Naive thymus-derived CD4-positive, alpha-beta T cell (primary cell): ENCODE measurements at regions not wholly inside any gene's neighbourhood (a gene's known extent, or its start where the extent isn't known, plus 50 kb on each side); places are given as distances from the start of the nearest gene placed in this dataset.

Experiments used
- ATAC-seq: fragments of 150-1000 bp; cut with Tn5 transposase; 2 replicates; pipeline ENCODE4 v1.10.0; 2021; ENCODE audit warnings: mild to moderate bottlenecking, moderate library complexity
- CTCF ChIA-PET: fragments of 350-600 bp; sonication (Branson Sonifier 250); formaldehyde crosslinking; loops from one replicate; lab custom pipeline; 2021; ENCODE audit warnings: antibody characterized with exemption; lab: Charles Lee
- POLR2A ChIA-PET: fragments of 350-600 bp; sonication (Branson Sonifier 250); formaldehyde crosslinking; loops from one replicate; lab custom pipeline; 2021; ENCODE audit warnings: antibody characterized with exemption, inconsistent platforms; lab: Charles Lee
- DNase-seq, 9 donors: peaks; one replicate each; pipeline versions ENCODE4 v3.0.0 to v3.0.0-alpha.2; 2020 to 2022; ENCODE audit warnings: mixed read lengths in 1 of 9
- H3K27ac ChIP-seq: one replicate; pipeline ENCODE4 v1.7.0; 2013; ENCODE audit warnings: mild to moderate bottlenecking, low read depth, low read length, moderate library complexity
- H3K27me3 ChIP-seq, 2 donors: one replicate each; pipeline ENCODE4 v1.7.0; 2013; ENCODE audit warnings: low read length in 2 of 2, mild to moderate bottlenecking in 2 of 2, moderate library complexity in 2 of 2; ENCODE audit not compliant: control insufficient read depth in 2 of 2, insufficient read depth in 2 of 2
- H3K36me3 ChIP-seq, 3 experiments: 1 replicate in 2 of 3; 2 replicates in 1 of 3; pipeline ENCODE4 v1.7.0; 2013; ENCODE audit warnings: low read length in 3 of 3, mild to moderate bottlenecking in 3 of 3, moderate library complexity in 1 of 3; ENCODE audit not compliant: insufficient read depth in 3 of 3, control insufficient read depth in 2 of 3
- H3K4me1 ChIP-seq, 2 donors: one replicate each; pipeline ENCODE4 v1.7.0; 2013; ENCODE audit warnings: low read length in 2 of 2, mild to moderate bottlenecking in 2 of 2, moderate library complexity in 1 of 2; ENCODE audit not compliant: control insufficient read depth in 2 of 2, insufficient read depth in 2 of 2
- H3K4me3 ChIP-seq: 2 replicates; pipeline ENCODE4 v1.7.0; 2013; ENCODE audit warnings: mild to moderate bottlenecking, low read length
- H3K9me3 ChIP-seq, 3 experiments: 1 replicate in 2 of 3; 2 replicates in 1 of 3; pipeline ENCODE4 v1.7.0; 2013; ENCODE audit warnings: low read length in 3 of 3; ENCODE audit not compliant: control insufficient read depth in 2 of 3
- H3K27ac Mint-ChIP-seq, 9 donors: one replicate each; pipeline ENCODE4 v1.8.0; 2020 to 2022; ENCODE audit warnings: mixed read lengths in 9 of 9, mild to moderate bottlenecking in 8 of 9, moderate library complexity in 5 of 9, inconsistent platforms in 2 of 9
- H3K27me3 Mint-ChIP-seq, 5 donors: one replicate each; pipeline ENCODE4 v1.8.0; 2021 to 2022; ENCODE audit warnings: mixed read lengths in 5 of 5, mild to moderate bottlenecking in 1 of 5
- H3K36me3 Mint-ChIP-seq, 5 donors: one replicate each; pipeline ENCODE4 v1.8.0; 2020 to 2022; ENCODE audit warnings: mixed read lengths in 5 of 5, mild to moderate bottlenecking in 3 of 5, inconsistent platforms in 1 of 5
- H3K4me1 Mint-ChIP-seq, 7 donors: one replicate each; pipeline ENCODE4 v1.8.0; 2020 to 2022; ENCODE audit warnings: mixed read lengths in 7 of 7, mild to moderate bottlenecking in 3 of 7, inconsistent platforms in 1 of 7
- H3K4me3 Mint-ChIP-seq, 10 donors: one replicate each; pipeline ENCODE4 v1.8.0; 2020 to 2022; ENCODE audit warnings: mild to moderate bottlenecking in 10 of 10, mixed read lengths in 10 of 10, moderate library complexity in 6 of 10, inconsistent platforms in 2 of 10
- H3K9me3 Mint-ChIP-seq, 11 donors: one replicate each; pipeline ENCODE4 v1.8.0; 2020 to 2022; ENCODE audit warnings: mixed read lengths in 11 of 11, mild to moderate bottlenecking in 4 of 11, inconsistent platforms in 1 of 11, moderate library complexity in 1 of 11
- intact Hi-C, 2 donors: fragments of 100-400 bp; cut with micrococcal nuclease; formaldehyde crosslinking; loops; one replicate each; pipeline ENCODE4 v1.15.1; 2023

DNA sequence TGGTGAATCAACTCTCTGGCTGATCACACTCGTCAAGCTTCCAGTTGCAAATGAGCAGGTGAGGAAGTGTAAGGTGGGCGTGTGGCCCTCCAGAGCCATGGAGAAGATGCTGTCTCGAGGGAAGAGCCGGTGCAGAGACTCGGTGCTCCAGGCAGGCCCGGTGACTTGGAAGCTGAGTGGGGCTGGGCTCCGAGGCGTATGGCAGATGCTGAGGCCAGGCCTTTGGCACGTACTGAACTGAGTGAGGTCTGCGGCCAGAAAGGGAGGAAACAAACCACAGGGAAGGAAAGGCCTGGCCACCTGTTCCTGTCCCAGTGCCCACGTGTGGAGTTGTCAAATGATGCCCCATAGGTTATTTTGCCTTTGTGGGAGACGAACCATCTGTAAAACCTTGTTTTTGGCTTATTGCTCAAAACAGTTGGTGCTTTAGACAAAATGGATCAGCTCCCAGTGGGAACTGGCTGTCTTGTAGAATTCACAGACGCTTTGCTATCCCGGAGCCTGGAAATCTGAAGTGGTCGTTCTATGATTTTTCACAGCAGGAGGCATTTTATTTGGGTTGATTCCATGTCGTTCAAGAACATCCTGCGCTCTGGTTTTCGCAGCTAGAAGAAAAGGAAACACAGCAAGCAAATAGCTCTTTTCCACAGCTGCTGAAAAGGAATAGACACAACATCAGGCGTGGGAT, 117.5 kb upstream of the TMEM18 start:
- ChIA-PET CTCF (no interaction called here), POLR2A (no interaction called here)
- ATAC-seq = no peak
- no peaks in the 10 kb centered on the region for H3K4me1 Mint-ChIP-seq
- H3K27ac ChIP-seq = no peak overlapping the region
- peaks cover 0 to 2% (median 0%) of the 10 kb centered on the region in 11 donors for H3K9me3 Mint-ChIP-seq
- intact Hi-C loops = no loop called here
- no peaks in the 10 kb centered on the region for H3K36me3 ChIP-seq
- no peaks in the 10 kb centered on the region for H3K36me3 Mint-ChIP-seq
- no peaks in the 10 kb centered on the region for H3K27me3 Mint-ChIP-seq
- no peak for DNase-seq
- H3K4me3 ChIP-seq = no peak overlapping the region
- no peak overlapping the region for H3K27ac Mint-ChIP-seq
- H3K4me1 ChIP-seq = no peaks in the 10 kb centered on the region
- H3K9me3 ChIP-seq = no peaks in the 10 kb centered on the region
- H3K27me3 ChIP-seq = no peaks in the 10 kb centered on the region
- H3K4me3 Mint-ChIP-seq = no peak overlapping the region

DNA sequence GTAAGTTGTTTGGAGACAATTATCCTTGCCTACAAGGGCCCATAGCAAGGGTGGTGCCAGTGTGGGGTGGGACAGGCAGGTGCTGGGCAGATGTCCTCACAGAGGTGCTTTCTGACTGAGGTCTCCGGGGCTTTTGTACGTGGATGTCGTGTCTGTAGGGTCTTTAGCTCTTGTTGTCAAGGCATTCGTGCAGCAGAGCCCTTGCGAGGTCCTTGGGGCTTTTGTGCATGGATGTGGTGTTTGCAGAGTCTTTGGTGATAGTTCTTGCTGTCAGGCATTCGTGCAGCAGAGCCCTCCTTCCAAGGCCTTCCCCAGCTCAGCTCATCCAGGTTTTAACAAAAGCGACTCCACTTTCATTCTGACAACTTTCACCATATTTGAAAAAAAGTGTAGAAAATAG, 116.0 kb upstream of the TMEM18 start:
- no peak overlapping the region for H3K27ac ChIP-seq

DNA sequence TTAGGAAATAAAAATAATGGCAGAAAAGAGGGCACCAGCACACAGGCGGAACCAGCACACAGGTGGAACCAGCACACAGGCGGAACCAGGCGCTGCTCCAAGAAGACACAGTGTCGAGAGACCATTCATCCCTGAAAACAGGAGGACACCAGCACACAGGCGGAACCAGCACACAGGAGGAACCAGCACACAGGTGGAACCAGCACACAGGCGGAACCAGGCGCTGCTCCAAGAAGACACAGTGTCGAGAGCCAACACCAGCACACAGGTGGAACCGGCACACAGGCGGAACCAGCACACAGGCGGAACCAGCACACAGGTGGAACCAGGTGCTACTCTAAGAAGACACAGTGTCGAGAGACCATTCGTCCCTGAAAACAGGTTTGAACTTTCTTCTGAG, 115.5 kb upstream of the TMEM18 start:
- no peak for DNase-seq
- Mint-ChIP-seq H3K4me3 (no peak overlapping the region), H3K27me3 (no peaks in the 10 kb centered on the region), H3K4me1 (no peaks in the 10 kb centered on the region), H3K27ac (no peak overlapping the region), H3K36me3 (peaks cover 0 to 4% (median 0%) of the 10 kb centered on the region in 5 donors), H3K9me3 (peaks cover 0 to 7% (median 0%) of the 10 kb centered on the region in 11 donors)
- Histone ChIP-seq H3K4me3 (no peak overlapping the region), H3K9me3 (no peaks in the 10 kb centered on the region), H3K4me1 (no peaks in the 10 kb centered on the region), H3K27me3 (no peaks in the 10 kb centered on the region), H3K27ac (no peak overlapping the region), H3K36me3 (no peaks in the 10 kb centered on the region)
- intact Hi-C loops = no loop called here
- ChIA-PET POLR2A (no interaction called here), CTCF (no interaction called here)
- no peak for ATAC-seq

More for the DNA sequence above, 116.0 kb upstream of the TMEM18 start:
- no peak overlapping the region for H3K27ac Mint-ChIP-seq
- intact Hi-C loops = no loop called here
- ATAC-seq (no peak), DNase-seq (no peak)
- Histone ChIP-seq H3K4me1 (no peaks in the 10 kb centered on the region), H3K4me3 (no peak overlapping the region), H3K36me3 (no peaks in the 10 kb centered on the region), H3K9me3 (no peaks in the 10 kb centered on the region), H3K27me3 (no peaks in the 10 kb centered on the region)
- CTCF ChIA-PET = no interaction called here
- H3K4me1 Mint-ChIP-seq = no peaks in the 10 kb centered on the region
- peaks cover 0 to 5% (median 0%) of the 10 kb centered on the region in 11 donors for H3K9me3 Mint-ChIP-seq
- H3K27me3 Mint-ChIP-seq = no peaks in the 10 kb centered on the region
- POLR2A ChIA-PET = no interaction called here
- no peak overlapping the region for H3K4me3 Mint-ChIP-seq
- peaks cover 0 to 4% (median 0%) of the 10 kb centered on the region in 5 donors for H3K36me3 Mint-ChIP-seq

DNA sequence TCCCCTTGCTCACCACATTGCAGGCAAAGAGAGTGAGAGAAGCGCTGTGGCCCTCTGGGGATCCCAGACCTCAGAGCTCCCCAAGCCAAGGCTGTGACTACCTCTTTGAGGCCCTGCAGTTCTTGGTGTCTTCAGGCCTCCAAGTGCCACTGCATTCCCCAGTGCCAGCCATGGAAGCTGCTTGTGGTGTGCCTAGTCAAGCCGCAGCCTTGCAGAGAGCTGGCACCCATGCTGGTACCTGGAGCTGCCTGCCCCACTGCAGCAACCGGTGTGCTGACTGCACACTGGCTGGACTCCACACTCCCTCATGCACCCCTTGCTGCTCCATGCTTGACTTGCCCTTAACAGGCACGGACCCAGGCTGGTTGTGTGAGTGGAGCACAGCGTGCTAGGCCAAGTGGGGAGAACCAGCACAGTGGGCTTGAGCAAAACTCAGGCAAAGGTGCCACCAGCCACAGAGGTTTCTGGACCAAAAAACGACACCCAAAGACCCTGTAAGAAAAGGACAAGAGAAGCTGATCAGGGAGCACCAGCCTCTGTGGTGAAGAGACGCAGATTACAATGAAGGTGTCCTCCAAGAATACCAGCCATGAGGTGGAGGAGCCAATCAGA, 113.5 kb upstream of the TMEM18 start:
- H3K9me3 Mint-ChIP-seq = peaks cover 0 to 7% (median 0%) of the 10 kb centered on the region in 11 donors
- no peaks in the 10 kb centered on the region for H3K4me1 Mint-ChIP-seq
- H3K4me3 ChIP-seq = no peak overlapping the region
- ATAC-seq (no peak), DNase-seq (no peak)
- no peaks in the 10 kb centered on the region for H3K36me3 ChIP-seq
- H3K9me3 ChIP-seq = no peaks in the 10 kb centered on the region
- peaks cover 0 to 4% (median 0%) of the 10 kb centered on the region in 5 donors for H3K36me3 Mint-ChIP-seq
- H3K4me1 ChIP-seq = no peaks in the 10 kb centered on the region
- H3K27me3 Mint-ChIP-seq = no peaks in the 10 kb centered on the region
- intact Hi-C loops = no loop called here
- H3K27ac Mint-ChIP-seq = no peak overlapping the region
- CTCF ChIA-PET = no interaction called here
- H3K27ac ChIP-seq = no peak overlapping the region
- H3K4me3 Mint-ChIP-seq = no peak overlapping the region
- POLR2A ChIA-PET = no interaction called here
- no peaks in the 10 kb centered on the region for H3K27me3 ChIP-seq

DNA sequence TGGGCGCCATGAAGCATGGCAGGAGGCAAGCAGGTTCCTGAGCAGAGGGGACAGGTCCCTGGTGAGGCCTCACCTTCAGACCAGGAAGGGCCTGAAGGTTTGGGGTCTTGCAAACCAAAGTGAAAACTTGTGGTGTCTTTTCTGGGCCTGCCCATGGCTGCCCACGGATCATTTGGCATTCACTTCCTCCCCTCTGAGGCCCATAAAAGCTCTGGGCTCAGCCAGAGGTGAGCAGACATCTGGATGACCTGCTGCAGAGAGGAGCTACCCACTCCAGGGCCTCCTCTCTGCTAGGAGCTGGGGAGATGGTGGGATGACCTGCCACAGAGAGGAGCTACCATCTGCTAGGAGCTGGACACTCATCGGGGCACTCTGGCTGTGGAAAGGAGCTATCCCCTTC, 112.9 kb upstream of the TMEM18 start:
- H3K27ac Mint-ChIP-seq = no peak overlapping the region
- CTCF ChIA-PET = no interaction called here
- no peak overlapping the region for H3K4me3 Mint-ChIP-seq
- Histone ChIP-seq H3K4me1 (no peaks in the 10 kb centered on the region), H3K36me3 (no peaks in the 10 kb centered on the region), H3K4me3 (no peak overlapping the region), H3K9me3 (no peaks in the 10 kb centered on the region), H3K27me3 (no peaks in the 10 kb centered on the region), H3K27ac (no peak overlapping the region)
- H3K4me1 Mint-ChIP-seq = no peaks in the 10 kb centered on the region
- H3K27me3 Mint-ChIP-seq = no peaks in the 10 kb centered on the region
- POLR2A ChIA-PET = no interaction called here
- H3K36me3 Mint-ChIP-seq = peaks cover 0 to 4% (median 0%) of the 10 kb centered on the region in 5 donors
- intact Hi-C loops = no loop called here
- no peak for DNase-seq
- ATAC-seq = no peak
- peaks cover 0 to 7% (median 0%) of the 10 kb centered on the region in 11 donors for H3K9me3 Mint-ChIP-seq

DNA sequence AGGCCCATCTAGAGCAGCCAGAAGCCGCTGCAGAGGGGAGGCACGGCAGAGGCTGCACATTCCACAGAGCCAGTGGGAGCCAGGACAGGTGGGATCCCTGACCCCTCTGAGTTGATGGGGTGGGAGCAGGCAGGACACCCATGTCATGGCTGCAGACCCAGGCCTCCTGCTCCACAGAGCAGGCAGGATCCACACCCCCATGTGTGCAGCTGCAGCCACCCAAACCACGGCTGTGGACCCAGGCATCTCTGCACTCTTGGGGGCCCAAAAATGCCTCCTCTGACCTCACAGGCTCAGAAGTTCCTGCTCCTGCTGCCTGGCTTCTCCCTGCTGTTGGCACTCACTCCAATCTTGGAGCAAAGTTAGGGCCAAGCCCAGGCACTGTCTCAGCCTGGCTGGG, 112.3 kb upstream of the TMEM18 start:
- Mint-ChIP-seq H3K27me3 (no peaks in the 10 kb centered on the region), H3K9me3 (peaks cover 0 to 7% (median 0%) of the 10 kb centered on the region in 11 donors), H3K36me3 (peaks cover 0 to 4% (median 0%) of the 10 kb centered on the region in 5 donors), H3K4me3 (no peak overlapping the region), H3K4me1 (no peaks in the 10 kb centered on the region), H3K27ac (no peak overlapping the region)
- no peak for DNase-seq
- Histone ChIP-seq H3K4me3 (no peak overlapping the region), H3K27me3 (no peaks in the 10 kb centered on the region), H3K36me3 (no peaks in the 10 kb centered on the region), H3K4me1 (no peaks in the 10 kb centered on the region), H3K27ac (no peak overlapping the region), H3K9me3 (no peaks in the 10 kb centered on the region)
- intact Hi-C loops = no loop called here
- CTCF ChIA-PET = no interaction called here
- no peak for ATAC-seq
- POLR2A ChIA-PET = no interaction called here
